AG09309 (cell line): ENCODE measurements at regions not wholly inside any gene's neighbourhood (a gene's known extent, or its start where the extent isn't known, plus 50 kb on each side); places are given as distances from the start of the nearest gene placed in this dataset.

Experiments
- DNase-seq: peaks from one replicate; pipeline ENCODE4 v3.0.0-alpha.2; 2010; ENCODE audit warnings: low read depth
- H3K4me3 ChIP-seq: 2 replicates; pipeline ENCODE4 v1.5.1; 2011; ENCODE audit warnings: mild to moderate bottlenecking, low read depth, low read length, moderate library complexity; ENCODE audit not compliant: control insufficient read depth
- TF ChIP-seq, protein P1 (sequence below): IDR thresholded peaks from 2 replicates; pipeline ENCODE4 v1.5.1; 2011; ENCODE audit warnings: mild to moderate bottlenecking, low read depth, low read length, inconsistent platforms; ENCODE audit not compliant: insufficient read depth, control insufficient read depth; ENCODE audit errors: missing control alignments

GRCh38 chr7:47715631-47716068 lies 133.7 kb upstream of the TNS3 start:
- no peak overlapping the region for H3K4me3 ChIP-seq
- DNase-seq: no peak
- TF ChIP-seq, protein P1, sequence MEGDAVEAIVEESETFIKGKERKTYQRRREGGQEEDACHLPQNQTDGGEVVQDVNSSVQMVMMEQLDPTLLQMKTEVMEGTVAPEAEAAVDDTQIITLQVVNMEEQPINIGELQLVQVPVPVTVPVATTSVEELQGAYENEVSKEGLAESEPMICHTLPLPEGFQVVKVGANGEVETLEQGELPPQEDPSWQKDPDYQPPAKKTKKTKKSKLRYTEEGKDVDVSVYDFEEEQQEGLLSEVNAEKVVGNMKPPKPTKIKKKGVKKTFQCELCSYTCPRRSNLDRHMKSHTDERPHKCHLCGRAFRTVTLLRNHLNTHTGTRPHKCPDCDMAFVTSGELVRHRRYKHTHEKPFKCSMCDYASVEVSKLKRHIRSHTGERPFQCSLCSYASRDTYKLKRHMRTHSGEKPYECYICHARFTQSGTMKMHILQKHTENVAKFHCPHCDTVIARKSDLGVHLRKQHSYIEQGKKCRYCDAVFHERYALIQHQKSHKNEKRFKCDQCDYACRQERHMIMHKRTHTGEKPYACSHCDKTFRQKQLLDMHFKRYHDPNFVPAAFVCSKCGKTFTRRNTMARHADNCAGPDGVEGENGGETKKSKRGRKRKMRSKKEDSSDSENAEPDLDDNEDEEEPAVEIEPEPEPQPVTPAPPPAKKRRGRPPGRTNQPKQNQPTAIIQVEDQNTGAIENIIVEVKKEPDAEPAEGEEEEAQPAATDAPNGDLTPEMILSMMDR: no peak

DNA sequence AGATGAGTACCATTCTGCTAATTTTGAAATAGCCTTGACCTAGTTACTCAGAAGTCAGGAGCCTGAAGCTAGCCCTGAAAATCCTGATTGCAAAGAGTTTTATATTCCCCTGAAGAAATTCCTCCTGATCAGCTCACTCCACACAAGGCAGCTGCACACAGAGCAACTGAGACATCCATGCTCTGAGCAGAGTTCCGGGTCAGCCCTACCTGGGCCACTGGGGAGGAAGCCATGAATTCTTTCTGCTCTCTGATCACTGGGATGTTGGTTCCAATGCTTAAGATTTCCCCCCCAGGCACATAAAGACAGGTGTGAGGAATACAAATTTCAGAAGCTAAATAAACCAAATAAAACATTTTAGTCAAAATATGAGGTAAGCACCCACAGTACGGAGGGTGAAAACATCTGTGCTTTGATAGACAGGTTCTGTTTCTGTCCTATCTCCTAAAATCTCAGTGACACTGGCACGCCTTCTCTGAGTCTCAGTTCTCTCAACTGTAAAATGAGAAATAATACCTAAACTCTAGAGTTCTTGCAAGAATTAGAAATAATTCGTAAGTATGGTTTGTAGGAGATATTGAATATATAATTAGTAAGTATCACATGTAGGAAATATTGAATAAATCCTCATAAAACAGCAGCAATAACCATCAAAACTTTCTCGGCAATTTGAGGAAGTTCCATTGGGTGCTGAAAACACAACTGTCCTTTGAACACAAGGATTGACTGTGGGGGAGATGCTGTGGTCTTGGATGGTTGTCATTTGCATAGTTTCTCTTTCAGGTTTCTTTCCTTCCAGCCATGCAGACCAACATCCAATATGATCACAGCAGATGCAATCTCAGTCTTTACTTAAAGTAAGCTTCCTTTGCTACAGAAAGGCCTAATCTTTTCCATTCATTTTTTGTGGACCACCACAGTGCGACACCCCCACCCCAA lies 133.0 kb upstream of the TNS3 start:
- no peak for DNase-seq
- no peak overlapping the region for H3K4me3 ChIP-seq
- TF ChIP-seq, protein P1: no peak

- no peak overlapping the region for H3K4me3 ChIP-seq
- TF ChIP-seq, protein P1: no peak
- no peak for DNase-seq
Observed at GRCh38 chr7:47713595-47713994, 131.7 kb upstream of the TNS3 start.

- DNase-seq: no peak
- TF ChIP-seq, protein P1: no peak
- H3K4me3 ChIP-seq: no peak overlapping the region
Observed at GRCh38 chr7:47712416-47712815, 130.5 kb upstream of the TNS3 start.

- H3K4me3 ChIP-seq: no peak overlapping the region
- DNase-seq: no peak
- TF ChIP-seq, protein P1: no peak
Observed at GRCh38 chr7:47711776-47712175, 129.9 kb upstream of the TNS3 start.

DNA sequence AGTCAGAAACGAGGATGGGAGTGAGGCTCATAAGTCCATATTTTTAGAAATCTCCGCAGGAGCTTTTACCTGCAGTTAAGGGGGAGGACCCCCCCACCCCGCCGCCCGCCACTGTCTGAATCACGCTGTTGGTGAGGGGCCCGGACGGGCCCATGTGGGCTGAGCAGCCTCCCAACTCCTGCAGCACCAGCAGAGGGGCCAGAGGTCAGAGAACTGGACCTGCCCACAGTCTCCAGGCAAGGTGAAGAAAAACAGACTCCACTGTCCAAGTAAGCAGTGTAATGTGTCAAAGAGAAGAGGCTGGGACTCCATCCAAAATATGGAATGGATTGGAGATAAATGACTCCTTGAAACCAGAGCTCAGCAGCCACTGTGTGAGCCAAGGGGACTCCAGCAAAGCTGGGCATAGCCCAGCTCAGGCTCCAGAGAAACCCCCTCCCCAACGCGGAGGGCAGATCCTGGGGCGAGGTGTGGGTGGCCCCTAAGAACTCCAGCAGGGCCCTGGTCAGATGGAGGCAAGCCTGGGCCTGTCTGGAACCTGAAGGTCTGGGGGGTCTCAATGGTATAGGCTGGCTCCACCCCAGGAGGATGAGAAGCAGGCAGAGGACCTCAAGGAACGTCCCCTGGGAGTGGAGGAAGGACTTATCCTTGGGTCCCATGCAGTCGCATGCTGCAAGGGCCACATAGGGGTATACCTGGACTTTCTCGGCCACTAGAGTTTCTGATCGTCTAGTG lies 128.5 kb upstream of the TNS3 start:
- no peak overlapping the region for H3K4me3 ChIP-seq
- TF ChIP-seq, protein P1: no peak
- no peak for DNase-seq
